Upper lobe of left lung (tissue), 6 donors: ENCODE measurements at regions not wholly inside any gene's neighbourhood (a gene's known extent, or its start where the extent isn't known, plus 50 kb on each side); places are given as distances from the start of the nearest gene placed in this dataset.
"Not testable (repeated sequence)": the region's sequence is repeated elsewhere in the genome, so short reads cannot be mapped to it uniquely, and the experiment has no call there.

ENCODE experiments used
- ATAC-seq, 2 donors: fragments of 200-7000 bp; cut with Tn5 transposase; one replicate each; pipeline ENCODE4 v1.9.1; 2022; ENCODE audit warnings: mild to moderate bottlenecking in 2 of 2, moderate library complexity in 2 of 2; ENCODE audit not compliant: low FRiP score in 2 of 2
- DNase-seq, 2 donors: peaks; one replicate each; pipeline ENCODE4 v3.0.0-alpha.2; 2019 to 2020
- H3K27ac ChIP-seq, 4 donors: fragments of 200-600 bp; sonication (generic); one replicate each; pipeline ENCODE4 v1.5.1; 2016 to 2019
- H3K27me3 ChIP-seq, 4 donors: fragments of 200-600 bp; sonication (generic); one replicate each; pipeline ENCODE4 v1.5.1; 2017 to 2019
- H3K36me3 ChIP-seq, 4 donors: fragments of 200-600 bp; sonication (generic); one replicate each; pipeline ENCODE4 v1.5.1; 2016 to 2019
- H3K4me1 ChIP-seq, 4 donors: fragments of 200-600 bp; sonication (generic); one replicate each; pipeline ENCODE4 v1.5.1; 2018 to 2019
- H3K4me3 ChIP-seq, 4 donors: fragments of 200-600 bp; sonication (generic); one replicate each; pipeline ENCODE4 v1.5.1; 2017 to 2019; ENCODE audit warnings: mild to moderate bottlenecking in 2 of 4, moderate library complexity in 1 of 4
- H3K9me3 ChIP-seq, 4 donors: fragments of 200-600 bp; sonication (generic); one replicate each; pipeline ENCODE4 v1.5.1; 2018 to 2019
- CTCF ChIP-seq, 6 experiments: fragments of 450-650 bp in 4 of 6; fragments of 200-600 bp in 2 of 6; sonication (generic) in 2 of 6; IDR thresholded peaks; one replicate each; pipeline ENCODE4 v1.5.1; 2016 to 2019; ENCODE audit warnings: antibody characterized with exemption in 6 of 6
- EP300 ChIP-seq, 4 donors: sonication (generic); formaldehyde crosslinking; IDR thresholded peaks; one replicate each; pipeline ENCODE4 v1.5.1; 2017; ENCODE audit warnings: antibody characterized with exemption in 4 of 4, control low read depth in 2 of 4
- POLR2A ChIP-seq, 4 donors: fragments of 450-650 bp; IDR thresholded peaks; one replicate each; pipeline ENCODE4 v1.5.1; 2016 to 2017; ENCODE audit warnings: antibody characterized with exemption in 4 of 4, mild to moderate bottlenecking in 2 of 4
- POLR2AphosphoS5 ChIP-seq, 2 donors: sonication (generic); formaldehyde crosslinking; IDR thresholded peaks; one replicate each; pipeline ENCODE4 v1.5.1; 2017; ENCODE audit warnings: antibody characterized with exemption in 2 of 2
- WGBS, 2 donors: methylation state at CpG; one replicate each; pipeline ENCODE4 v1.1.5; 2017 to 2018; 5-methylcytosine and 5-hydroxymethylcytosine counted together
- donor health status: DM: no; HTN: no; CAD: no; lungs with moderate emphysema.
- donor health status: DM: no; HTN: yes; CAD: no; lungs with severe emphysema.

GRCh38 chr9:75382126-75382525 is 293.8 kb downstream of the OSTF1 start:
- TF ChIP-seq POLR2AphosphoS5 (IDR thresholded peaks at IDR 0.05) (no peak), POLR2A (IDR thresholded peaks at IDR 0.05) (no peak), CTCF (IDR thresholded peaks at IDR 0.05) (no peak), EP300 (IDR thresholded peaks at IDR 0.05) (no peak)
- no peak for DNase-seq
- ATAC-seq: no peak
- no peaks in the 10 kb centered on the region for H3K36me3 ChIP-seq
- no peaks in the 10 kb centered on the region for H3K27me3 ChIP-seq
- H3K27ac ChIP-seq: no peak overlapping the region
- peaks cover 0 to 17% (median 6%) of the 10 kb centered on the region in 4 donors for H3K9me3 ChIP-seq
- H3K4me1 ChIP-seq: peaks cover 0 to 6% (median 0%) of the 10 kb centered on the region in 4 donors
- H3K4me3 ChIP-seq: no peak overlapping the region
- WGBS, 2 donors: 43 to 53% methylated on average over 2 of the region's 2 CpGs

- not testable (repeated sequence) for DNase-seq, H3K4me3 ChIP-seq, H3K4me1 ChIP-seq, H3K27ac ChIP-seq, H3K27me3 ChIP-seq, ATAC-seq, H3K36me3 ChIP-seq
- peaks cover 0 to 17% (median 6%) of the 10 kb centered on the region in 4 donors for H3K9me3 ChIP-seq
- 92 to 93% methylated on average over 1 of the region's 1 CpG for WGBS, 2 donors
Observed at GRCh38 chr9:75383420-75384034, 295.2 kb downstream of the OSTF1 start.

GRCh38 chr9:75385236-75385635 is 296.9 kb downstream of the OSTF1 start:
- peaks cover 0 to 17% (median 6%) of the 10 kb centered on the region in 4 donors for H3K9me3 ChIP-seq
- no peaks in the 10 kb centered on the region for H3K27me3 ChIP-seq
- DNase-seq: no peak
- no peak overlapping the region for H3K27ac ChIP-seq
- H3K36me3 ChIP-seq: no peaks in the 10 kb centered on the region
- no peak for ATAC-seq
- TF ChIP-seq POLR2A (IDR thresholded peaks at IDR 0.05) (no peak), POLR2AphosphoS5 (IDR thresholded peaks at IDR 0.05) (no peak), CTCF (IDR thresholded peaks at IDR 0.05) (no peak), EP300 (IDR thresholded peaks at IDR 0.05) (no peak)
- no peak overlapping the region for H3K4me3 ChIP-seq
- H3K4me1 ChIP-seq: no peaks in the 10 kb centered on the region

GRCh38 chr9:75389101-75389500 is 300.8 kb downstream of the OSTF1 start:
- Histone ChIP-seq H3K4me1 (no peaks in the 10 kb centered on the region), H3K9me3 (peaks cover 0 to 17% (median 6%) of the 10 kb centered on the region in 4 donors), H3K27me3 (no peaks in the 10 kb centered on the region), H3K36me3 (no peaks in the 10 kb centered on the region), H3K27ac (no peak overlapping the region), H3K4me3 (no peak overlapping the region)
- DNase-seq (no peak), ATAC-seq (peak in 1 of 2 donors; percentile 38)
- TF ChIP-seq CTCF (IDR thresholded peaks at IDR 0.05) (no peak), EP300 (IDR thresholded peaks at IDR 0.05) (no peak), POLR2AphosphoS5 (IDR thresholded peaks at IDR 0.05) (no peak), POLR2A (IDR thresholded peaks at IDR 0.05) (no peak)
- 81 to 83% methylated on average over 2 of the region's 2 CpGs for WGBS, 2 donors

- TF ChIP-seq CTCF (IDR thresholded peaks at IDR 0.05): no peak
- TF ChIP-seq POLR2A (IDR thresholded peaks at IDR 0.05): no peak
- no peak for TF ChIP-seq POLR2AphosphoS5 (IDR thresholded peaks at IDR 0.05)
- no peak for TF ChIP-seq EP300 (IDR thresholded peaks at IDR 0.05)
- Histone ChIP-seq H3K27me3 (no peaks in the 10 kb centered on the region), H3K9me3 (peaks cover 0 to 3% (median 0%) of the 10 kb centered on the region in 4 donors), H3K36me3 (no peaks in the 10 kb centered on the region), H3K4me3 (no peak overlapping the region), H3K27ac (no peak overlapping the region), H3K4me1 (no peaks in the 10 kb centered on the region)
- WGBS, 2 donors: 69 to 73% methylated on average over 5 of the region's 5 CpGs
- DNase-seq (no peak), ATAC-seq (no peak)
Observed at GRCh38 chr9:75390951-75391350, 302.6 kb downstream of the OSTF1 start.
